GM23248 (cell line): ENCODE measurements at regions not wholly inside any gene's neighbourhood (a gene's known extent, or its start where the extent isn't known, plus 50 kb on each side); places are given as distances from the start of the nearest gene placed in this dataset.

Source experiments
- DNase-seq: peaks from one replicate; pipeline ENCODE4 v3.0.0-alpha.2; 2015
- H2AFZ ChIP-seq: fragments of 200-600 bp; sonication (generic); 2 replicates; pipeline ENCODE4 v1.6.1; 2016; ENCODE audit warnings: antibody characterized with exemption
- H3F3A ChIP-seq: fragments of 200-600 bp; sonication (generic); 2 replicates; pipeline ENCODE4 v1.6.1; 2016; ENCODE audit warnings: mild to moderate bottlenecking, antibody characterized with exemption, mixed run types; ENCODE audit not compliant: insufficient read depth
- H3K27ac ChIP-seq: fragments of 200-600 bp; sonication (generic); 2 replicates; pipeline ENCODE4 v1.5.1; 2016; ENCODE audit warnings: mild to moderate bottlenecking
- H3K27me3 ChIP-seq: fragments of 200-600 bp; sonication (generic); replicated peaks from 2 replicates; pipeline ENCODE4 v1.6.1; 2016; ENCODE audit warnings: mild to moderate bottlenecking; ENCODE audit not compliant: insufficient read depth
- H3K36me3 ChIP-seq: fragments of 200-600 bp; sonication (generic); 2 replicates; pipeline ENCODE4 v1.6.1; 2016; ENCODE audit warnings: low read depth, mild to moderate bottlenecking
- H3K4me1 ChIP-seq: fragments of 200-600 bp; sonication (generic); 2 replicates; pipeline ENCODE4 v1.6.1; 2016; ENCODE audit warnings: mild to moderate bottlenecking; ENCODE audit not compliant: insufficient read depth
- H3K4me2 ChIP-seq: fragments of 200-600 bp; sonication (generic); one replicate; pipeline ENCODE4 v1.6.1; 2016; ENCODE audit warnings: mild to moderate bottlenecking; ENCODE audit not compliant: unreplicated experiment
- H3K4me3 ChIP-seq: fragments of 200-600 bp; sonication (generic); 2 replicates; pipeline ENCODE4 v1.5.1; 2016; ENCODE audit warnings: mild to moderate bottlenecking
- H3K79me2 ChIP-seq: fragments of 200-600 bp; sonication (generic); 2 replicates; pipeline ENCODE4 v1.6.1; 2016; ENCODE audit warnings: mild to moderate bottlenecking; ENCODE audit not compliant: insufficient read depth
- H3K9ac ChIP-seq: fragments of 200-600 bp; sonication (generic); 2 replicates; pipeline ENCODE4 v1.6.1; 2016; ENCODE audit warnings: mild to moderate bottlenecking
- H3K9me2 ChIP-seq: fragments of 200-600 bp; sonication (generic); 2 replicates; pipeline ENCODE4 v1.6.1; 2016; ENCODE audit warnings: mixed run types, mild to moderate bottlenecking, moderate library complexity; ENCODE audit not compliant: insufficient read depth
- H3K9me3 ChIP-seq: fragments of 200-600 bp; sonication (generic); one replicate; pipeline ENCODE4 v1.6.1; 2017; ENCODE audit warnings: low read depth
- H4K20me1 ChIP-seq: fragments of 200-600 bp; sonication (generic); 2 replicates; pipeline ENCODE4 v1.6.0; 2016; ENCODE audit not compliant: insufficient read depth
- EZH2 ChIP-seq: fragments of 200-600 bp; sonication (generic); IDR thresholded peaks from 2 replicates; pipeline ENCODE4 v1.6.1; 2018; ENCODE audit warnings: antibody characterized with exemption, mild to moderate bottlenecking; ENCODE audit not compliant: insufficient read depth, poor library complexity, severe bottlenecking
- EZH2phosphoT487 ChIP-seq: fragments of 200-600 bp; sonication (generic); IDR thresholded peaks from 2 replicates; pipeline ENCODE4 v1.6.1; 2018; ENCODE audit warnings: antibody characterized with exemption, moderate library complexity, mild to moderate bottlenecking, low read depth; ENCODE audit not compliant: insufficient read depth
- WGBS, 2 experiments: methylation state at CpG; one replicate each; pipeline ENCODE4 v1.1.6; 2015 to 2017; ENCODE audit warnings: low lambda C conversion rate in 2 of 2, low coverage in 1 of 2; ENCODE audit errors: missing lambda C conversion rate in 2 of 2; 5-methylcytosine and 5-hydroxymethylcytosine counted together
- in situ Hi-C: fragments of 300-500 bp; cut with MboI; formaldehyde crosslinking; loops from 2 replicates; pipeline ENCODE4 v1.15.0; 2020

GRCh38 chr1:238187575-238187949, 296.8 kb upstream of the ZP4 start:
- Histone ChIP-seq H3K27ac (no peak overlapping the region), H4K20me1 (no peaks in the 10 kb centered on the region), H3K9ac (no peak overlapping the region), H2AFZ (no peak overlapping the region), H3K27me3 (no peaks in the 10 kb centered on the region), H3K4me1 (no peaks in the 10 kb centered on the region), H3K9me2 (no peaks in the 10 kb centered on the region), H3K4me2 (no peak overlapping the region), H3K36me3 (no peaks in the 10 kb centered on the region), H3F3A (no peaks in the 10 kb centered on the region), H3K79me2 (no peaks in the 10 kb centered on the region), H3K4me3 (no peak overlapping the region), H3K9me3 (no peaks in the 10 kb centered on the region)
- 32 to 35% methylated on average over 3 of the region's 3 CpGs for WGBS, 2 experiments
- no peak for TF ChIP-seq EZH2
- TF ChIP-seq EZH2phosphoT487: no peak
- no peak for DNase-seq
- in situ Hi-C loops: no loop called here

DNA sequence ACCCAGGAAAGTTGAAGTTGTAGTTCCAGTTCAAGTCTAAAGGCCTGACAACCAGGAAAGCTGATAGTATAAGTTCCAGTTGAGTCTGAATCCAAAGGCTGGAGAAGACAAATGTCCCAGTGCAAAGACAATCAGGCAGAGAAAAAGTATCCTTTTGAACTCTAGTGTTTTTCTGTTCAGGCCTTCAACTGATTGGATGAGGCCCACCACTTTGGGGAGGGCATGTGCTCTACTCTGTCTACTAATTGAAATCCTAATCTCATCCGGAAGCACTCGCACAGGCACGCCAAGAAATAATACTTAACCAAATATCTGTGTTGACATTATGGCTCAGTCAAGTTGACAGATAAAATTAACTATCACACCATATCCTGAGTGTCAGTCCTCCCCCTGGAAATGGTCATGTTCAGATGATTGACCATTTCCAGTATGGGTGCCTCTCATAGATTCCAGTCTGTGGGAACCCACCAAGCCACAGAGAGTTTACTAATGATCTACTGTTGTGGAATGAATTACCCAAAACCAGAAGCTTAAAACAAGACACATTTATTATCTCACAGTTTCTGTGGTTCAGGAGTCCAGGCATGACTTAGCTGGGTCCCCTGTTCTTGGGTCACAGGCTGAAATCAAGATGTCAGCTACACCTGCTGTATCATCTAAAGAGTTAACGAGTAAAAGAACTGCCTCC, 296.3 kb upstream of the ZP4 start:
- WGBS, 2 experiments: 40 to 53% methylated on average over 4 of the region's 4 CpGs

GRCh38 chr1:238177960-238178645, 287.4 kb upstream of the ZP4 start:
- Histone ChIP-seq H3F3A (no peaks in the 10 kb centered on the region), H3K4me3 (no peak overlapping the region), H3K36me3 (no peaks in the 10 kb centered on the region), H3K9me2 (no peaks in the 10 kb centered on the region), H4K20me1 (no peaks in the 10 kb centered on the region), H3K4me1 (no peaks in the 10 kb centered on the region), H3K9ac (no peak overlapping the region), H3K27ac (no peak overlapping the region), H3K79me2 (no peaks in the 10 kb centered on the region), H3K4me2 (no peak overlapping the region), H2AFZ (no peak overlapping the region), H3K27me3 (no peaks in the 10 kb centered on the region), H3K9me3 (no peaks in the 10 kb centered on the region)
- in situ Hi-C loops: no loop called here
- DNase-seq: no peak
- TF ChIP-seq EZH2phosphoT487 (no peak), EZH2 (no peak)
- 18 to 26% methylated on average over 7 of the region's 7 CpGs for WGBS, 2 experiments

More for the DNA sequence above, 296.3 kb upstream of the ZP4 start:
- Histone ChIP-seq H3K27ac (no peak overlapping the region), H3K79me2 (no peaks in the 10 kb centered on the region), H3F3A (no peaks in the 10 kb centered on the region), H3K4me1 (no peaks in the 10 kb centered on the region), H2AFZ (no peak overlapping the region), H4K20me1 (no peaks in the 10 kb centered on the region), H3K36me3 (no peaks in the 10 kb centered on the region), H3K4me3 (no peak overlapping the region), H3K9me3 (no peaks in the 10 kb centered on the region), H3K4me2 (no peak overlapping the region), H3K27me3 (no peaks in the 10 kb centered on the region), H3K9ac (no peak overlapping the region), H3K9me2 (no peaks in the 10 kb centered on the region)
- TF ChIP-seq EZH2 (no peak), EZH2phosphoT487 (no peak)
- no peak for DNase-seq
- in situ Hi-C loops: no loop called here

GRCh38 chr1:238177351-238177750, 286.6 kb upstream of the ZP4 start:
- H4K20me1 ChIP-seq: no peaks in the 10 kb centered on the region
- WGBS, 2 experiments: 8 to 16% methylated on average over 1 of the region's 1 CpG
- no peaks in the 10 kb centered on the region for H3K4me1 ChIP-seq
- TF ChIP-seq EZH2 (no peak), EZH2phosphoT487 (no peak)
- H3K79me2 ChIP-seq: no peaks in the 10 kb centered on the region
- no peaks in the 10 kb centered on the region for H3K9me2 ChIP-seq
- H3K4me3 ChIP-seq: no peak overlapping the region
- DNase-seq: no peak
- no peaks in the 10 kb centered on the region for H3K9me3 ChIP-seq
- no peak overlapping the region for H3K27ac ChIP-seq
- no peaks in the 10 kb centered on the region for H3K36me3 ChIP-seq
- H3K9ac ChIP-seq: no peak overlapping the region
- no peaks in the 10 kb centered on the region for H3K27me3 ChIP-seq
- H3F3A ChIP-seq: no peaks in the 10 kb centered on the region
- H3K4me2 ChIP-seq: no peak overlapping the region
- no peak overlapping the region for H2AFZ ChIP-seq
- in situ Hi-C loops: no loop called here
